HG03520 (cell line): ENCODE measurements at regions not wholly inside any gene's neighbourhood (a gene's known extent, or its start where the extent isn't known, plus 50 kb on each side); places are given as distances from the start of the nearest gene placed in this dataset.
"Not testable (repeated sequence)": the region's sequence is repeated elsewhere in the genome, so short reads cannot be mapped to it uniquely, and the experiment has no call there.

Source experiments
- ATAC-seq: cut with Tn5 transposase; IDR thresholded peaks from one replicate; pipeline ENCODE4 v1.9.1; 2021; ENCODE audit warnings: mild to moderate bottlenecking, moderate library complexity; ENCODE audit not compliant: unreplicated experiment

- ATAC-seq: no peak
Observed at GRCh38 chr10:44279426-44280126, 105.3 kb downstream of the CXCL12 start.

GRCh38 chr10:44278837-44279324 is 106.0 kb downstream of the CXCL12 start:
- ATAC-seq: no peak

- not testable (repeated sequence) for ATAC-seq
Observed at GRCh38 chr10:44268435-44268948, 116.4 kb downstream of the CXCL12 start.

GRCh38 chr10:44267007-44267406 is 117.9 kb downstream of the CXCL12 start:
- no peak for ATAC-seq

- ATAC-seq: no peak
Observed at GRCh38 chr10:44264244-44264643, 120.7 kb downstream of the CXCL12 start.

GRCh38 chr10:44263771-44264170 is 121.1 kb downstream of the CXCL12 start:
- ATAC-seq: no peak

- ATAC-seq: no peak
Observed at GRCh38 chr10:44262551-44263251, 122.2 kb downstream of the CXCL12 start.

GRCh38 chr10:44261710-44262455 is 123.0 kb downstream of the CXCL12 start:
- ATAC-seq: no peak

- no peak for ATAC-seq
Observed at GRCh38 chr10:44261296-44261695, 123.6 kb downstream of the CXCL12 start.

GRCh38 chr10:44260286-44260928 is 124.5 kb downstream of the CXCL12 start:
- no peak for ATAC-seq

GRCh38 chr10:44259090-44259874 is 125.6 kb downstream of the CXCL12 start:
- no peak for ATAC-seq

- no peak for ATAC-seq
Observed at GRCh38 chr10:44258460-44259089, 126.3 kb downstream of the CXCL12 start.

- no peak for ATAC-seq
Observed at GRCh38 chr10:44258019-44258418, 126.9 kb downstream of the CXCL12 start.

- ATAC-seq: no peak
Observed at GRCh38 chr10:44253769-44254462, 131.0 kb downstream of the CXCL12 start.

GRCh38 chr10:44252631-44253030 is 132.3 kb downstream of the CXCL12 start:
- ATAC-seq: not testable (repeated sequence)

GRCh38 chr10:44249933-44250332 is 135.0 kb downstream of the CXCL12 start:
- not testable (repeated sequence) for ATAC-seq

GRCh38 chr10:44249490-44249889 is 135.4 kb downstream of the CXCL12 start:
- no peak for ATAC-seq

- ATAC-seq: not testable (repeated sequence)
Observed at GRCh38 chr10:44246700-44247099, 138.2 kb downstream of the CXCL12 start.

GRCh38 chr10:44246287-44246686 is 138.6 kb downstream of the CXCL12 start:
- not testable (repeated sequence) for ATAC-seq
